Activated CD4-positive, alpha-beta memory T cell treated with anti-CD3 and anti-CD28 coated beads, Interleukin-2, amount 10 ng/mL, durations not matched to agents 7 days and 5 days (primary cell): ENCODE measurements at regions not wholly inside any gene's neighbourhood (a gene's known extent, or its start where the extent isn't known, plus 50 kb on each side); places are given as distances from the start of the nearest gene placed in this dataset.

Source experiments
- CTCF ChIA-PET: fragments of 350-600 bp; sonication (Branson Sonifier 250); formaldehyde crosslinking; loops from one replicate; lab custom pipeline; 2021; ENCODE audit warnings: antibody characterized with exemption, inconsistent platforms; lab: Charles Lee
- POLR2A ChIA-PET: fragments of 350-600 bp; sonication (Branson Sonifier 250); formaldehyde crosslinking; loops from one replicate; lab custom pipeline; 2021; ENCODE audit warnings: antibody characterized with exemption; lab: Charles Lee
- DNase-seq: peaks from one replicate; pipeline ENCODE4 v3.0.0-alpha.2; 2020
- H3K27ac Mint-ChIP-seq: one replicate; pipeline ENCODE4 v1.8.0; 2021; ENCODE audit warnings: mild to moderate bottlenecking, mixed read lengths
- H3K27me3 Mint-ChIP-seq: one replicate; pipeline ENCODE4 v1.8.0; 2021; ENCODE audit warnings: mixed read lengths
- H3K36me3 Mint-ChIP-seq: one replicate; pipeline ENCODE4 v1.8.0; 2021; ENCODE audit warnings: low read depth, mixed read lengths
- H3K4me1 Mint-ChIP-seq: one replicate; pipeline ENCODE4 v1.8.0; 2021; ENCODE audit warnings: mixed read lengths
- H3K4me3 Mint-ChIP-seq: one replicate; pipeline ENCODE4 v1.8.0; 2021; ENCODE audit warnings: mild to moderate bottlenecking, mixed read lengths
- H3K9me3 Mint-ChIP-seq: one replicate; pipeline ENCODE4 v1.8.0; 2021; ENCODE audit warnings: mixed read lengths

GRCh38 chr5:175082866-175083590 is 358.6 kb downstream of the MSX2 start:
- ChIA-PET POLR2A (no interaction called here), CTCF (no interaction called here)
- Mint-ChIP-seq H3K9me3 (no peaks in the 10 kb centered on the region), H3K4me1 (no peaks in the 10 kb centered on the region), H3K36me3 (no peaks in the 10 kb centered on the region), H3K27me3 (no peaks in the 10 kb centered on the region), H3K27ac (no peak overlapping the region), H3K4me3 (no peak overlapping the region)
- no peak for DNase-seq

GRCh38 chr5:175082346-175082745 is 358.0 kb downstream of the MSX2 start:
- Mint-ChIP-seq H3K9me3 (no peaks in the 10 kb centered on the region), H3K4me3 (no peak overlapping the region), H3K4me1 (no peaks in the 10 kb centered on the region), H3K36me3 (no peaks in the 10 kb centered on the region), H3K27ac (no peak overlapping the region), H3K27me3 (no peaks in the 10 kb centered on the region)
- no peak for DNase-seq
- ChIA-PET CTCF (no interaction called here), POLR2A (no interaction called here)

- CTCF ChIA-PET: no interaction called here
- H3K27me3 Mint-ChIP-seq: no peaks in the 10 kb centered on the region
Observed at GRCh38 chr5:175079707-175080106, 355.3 kb downstream of the MSX2 start.

GRCh38 chr5:175070283-175070682 is 345.9 kb downstream of the MSX2 start:
- Mint-ChIP-seq H3K9me3 (no peaks in the 10 kb centered on the region), H3K27ac (no peak overlapping the region), H3K27me3 (no peaks in the 10 kb centered on the region), H3K4me3 (no peak overlapping the region), H3K36me3 (no peaks in the 10 kb centered on the region), H3K4me1 (no peaks in the 10 kb centered on the region)
- POLR2A ChIA-PET: no interaction called here
- CTCF ChIA-PET: no interaction called here
- DNase-seq: no peak

More at GRCh38 chr5:175079707-175080106, 355.3 kb downstream of the MSX2 start:
- H3K36me3 Mint-ChIP-seq: no peaks in the 10 kb centered on the region
- POLR2A ChIA-PET: no interaction called here
- H3K4me1 Mint-ChIP-seq: peaks cover 3% of the 10 kb centered on the region
- H3K27ac Mint-ChIP-seq: no peak overlapping the region
- H3K4me3 Mint-ChIP-seq: no peak overlapping the region
- H3K9me3 Mint-ChIP-seq: no peaks in the 10 kb centered on the region
- DNase-seq: no peak

GRCh38 chr5:175060257-175060656 is 335.9 kb downstream of the MSX2 start:
- ChIA-PET POLR2A (no interaction called here), CTCF (no interaction called here)
- Mint-ChIP-seq H3K27ac (peak overlapping the region; percentile 14), H3K36me3 (no peaks in the 10 kb centered on the region), H3K9me3 (no peaks in the 10 kb centered on the region), H3K4me3 (peak overlapping the region; percentile 71), H3K4me1 (peaks cover 14% of the 10 kb centered on the region), H3K27me3 (peaks cover 3% of the 10 kb centered on the region)
- DNase-seq: no peak

GRCh38 chr5:175059687-175060211 is 335.4 kb downstream of the MSX2 start:
- ChIA-PET POLR2A (no interaction called here), CTCF (interaction anchor here (0.7 kb wide), 1 partner anchor 14 kb away, joined by 5 read pairs; no protein-coding TSS in a partner anchor)
- H3K36me3 Mint-ChIP-seq: no peaks in the 10 kb centered on the region
- H3K27ac Mint-ChIP-seq: no peak overlapping the region
- peak; percentile 30 for DNase-seq
- H3K4me3 Mint-ChIP-seq: peak overlapping the region; percentile 71
- peaks cover 14% of the 10 kb centered on the region for H3K4me1 Mint-ChIP-seq
- no peaks in the 10 kb centered on the region for H3K9me3 Mint-ChIP-seq
- peaks cover 3% of the 10 kb centered on the region for H3K27me3 Mint-ChIP-seq

- H3K4me1 Mint-ChIP-seq: peaks cover 14% of the 10 kb centered on the region
- H3K36me3 Mint-ChIP-seq: no peaks in the 10 kb centered on the region
- H3K27ac Mint-ChIP-seq: no peak overlapping the region
- peaks cover 3% of the 10 kb centered on the region for H3K27me3 Mint-ChIP-seq
- ChIA-PET CTCF (no interaction called here), POLR2A (no interaction called here)
- no peak overlapping the region for H3K4me3 Mint-ChIP-seq
- DNase-seq: no peak
- no peaks in the 10 kb centered on the region for H3K9me3 Mint-ChIP-seq
Observed at GRCh38 chr5:175056831-175057230, 332.4 kb downstream of the MSX2 start.

GRCh38 chr5:175054243-175054642 is 329.9 kb downstream of the MSX2 start:
- no peak for DNase-seq

GRCh38 chr5:175052351-175052750 is 328.0 kb downstream of the MSX2 start:
- H3K4me3 Mint-ChIP-seq: no peak overlapping the region
- H3K36me3 Mint-ChIP-seq: no peaks in the 10 kb centered on the region
- H3K27ac Mint-ChIP-seq: no peak overlapping the region
- POLR2A ChIA-PET: no interaction called here
- no peaks in the 10 kb centered on the region for H3K4me1 Mint-ChIP-seq
- CTCF ChIA-PET: no interaction called here
- DNase-seq: no peak
- H3K27me3 Mint-ChIP-seq: no peaks in the 10 kb centered on the region
- H3K9me3 Mint-ChIP-seq: no peaks in the 10 kb centered on the region

More at GRCh38 chr5:175054243-175054642, 329.9 kb downstream of the MSX2 start:
- Mint-ChIP-seq H3K27me3 (peaks cover 3% of the 10 kb centered on the region), H3K9me3 (no peaks in the 10 kb centered on the region), H3K27ac (no peak overlapping the region), H3K4me1 (peaks cover 1% of the 10 kb centered on the region), H3K36me3 (no peaks in the 10 kb centered on the region), H3K4me3 (no peak overlapping the region)
- CTCF ChIA-PET: no interaction called here
- POLR2A ChIA-PET: no interaction called here

- Mint-ChIP-seq H3K4me1 (no peaks in the 10 kb centered on the region), H3K36me3 (no peaks in the 10 kb centered on the region), H3K4me3 (no peak overlapping the region), H3K9me3 (no peaks in the 10 kb centered on the region), H3K27ac (no peak overlapping the region), H3K27me3 (no peaks in the 10 kb centered on the region)
- CTCF ChIA-PET: no interaction called here
- DNase-seq: no peak
- POLR2A ChIA-PET: no interaction called here
Observed at GRCh38 chr5:175047048-175047447, 322.7 kb downstream of the MSX2 start.

- Mint-ChIP-seq H3K9me3 (no peaks in the 10 kb centered on the region), H3K4me1 (no peaks in the 10 kb centered on the region), H3K27me3 (no peaks in the 10 kb centered on the region), H3K4me3 (no peak overlapping the region), H3K36me3 (no peaks in the 10 kb centered on the region), H3K27ac (no peak overlapping the region)
- CTCF ChIA-PET: no interaction called here
- POLR2A ChIA-PET: no interaction called here
- DNase-seq: no peak
Observed at GRCh38 chr5:175045820-175046219, 321.4 kb downstream of the MSX2 start.

GRCh38 chr5:175037820-175038219 is 313.4 kb downstream of the MSX2 start:
- no peaks in the 10 kb centered on the region for H3K4me1 Mint-ChIP-seq
- POLR2A ChIA-PET: no interaction called here
- peaks cover 3% of the 10 kb centered on the region for H3K9me3 Mint-ChIP-seq
- H3K27me3 Mint-ChIP-seq: no peaks in the 10 kb centered on the region
- no peak overlapping the region for H3K27ac Mint-ChIP-seq
- H3K4me3 Mint-ChIP-seq: no peak overlapping the region
- H3K36me3 Mint-ChIP-seq: no peaks in the 10 kb centered on the region
- CTCF ChIA-PET: no interaction called here
- DNase-seq: no peak

- Mint-ChIP-seq H3K4me3 (no peak overlapping the region), H3K27me3 (no peaks in the 10 kb centered on the region), H3K9me3 (peaks cover 7% of the 10 kb centered on the region), H3K4me1 (no peaks in the 10 kb centered on the region), H3K27ac (no peak overlapping the region), H3K36me3 (no peaks in the 10 kb centered on the region)
- no peak for DNase-seq
- ChIA-PET CTCF (no interaction called here), POLR2A (no interaction called here)
Observed at GRCh38 chr5:175035882-175036533, 311.6 kb downstream of the MSX2 start.
